ENCODE measurements at regions not wholly inside any gene's neighbourhood (a gene's known extent, or its start where the extent isn't known, plus 50 kb on each side); places are given as distances from the start of the nearest gene placed in this dataset.

- Mint-ChIP-seq H3K36me3 (ENCODE audit: low read depth) (no peaks in the 10 kb centered on the region), H3K4me1 (peaks cover 39% of the 10 kb centered on the region), H3K9me3 (no peaks in the 10 kb centered on the region), H3K4me3 (no peak overlapping the region), H3K27me3 (ENCODE audit: insufficient read depth) (peaks cover 23% of the 10 kb centered on the region), H3K27ac (no peak overlapping the region)
- no peak for DNase-seq
- Histone ChIP-seq H3K36me3 (ENCODE audit: control insufficient read depth, insufficient read depth, low read length) (no peaks in the 10 kb centered on the region), H3K9me3 (ENCODE audit: control insufficient read depth, low read length) (no peaks in the 10 kb centered on the region), H3K4me1 (ENCODE audit: control insufficient read depth, insufficient read depth, low read length) (peaks cover 24% of the 10 kb centered on the region), H3K9ac (ENCODE audit: extremely low read depth, low read length, poor library complexity, severe bottlenecking) (no peak overlapping the region), H3K27me3 (ENCODE audit: control insufficient read depth, insufficient read depth, low read length, poor library complexity, severe bottlenecking) (no peaks in the 10 kb centered on the region), H3K27ac (ENCODE audit: low read depth, low read length) (no peak overlapping the region), H3K4me3 (ENCODE audit: low read length) (no peak overlapping the region)
- WGBS, 2 experiments (ENCODE audit: insufficient coverage in 1 of 2, insufficient read length in 1 of 2), result 91 to 100% methylated on average over 3 to 12 of the region's 12 CpGs
- TF ChIP-seq CTCF (conservative IDR thresholded peaks at IDR 0.05), result no peak
These were observed 192.1 kb upstream of the GPR12 start for GRCh38 chr13:26952551-26953143.

- DNase-seq, result no peak
- TF ChIP-seq CTCF (conservative IDR thresholded peaks at IDR 0.05), result no peak
- H3K36me3 Mint-ChIP-seq (ENCODE audit: low read depth), result no peaks in the 10 kb centered on the region
- Histone ChIP-seq H3K9ac (ENCODE audit: extremely low read depth, low read length, poor library complexity, severe bottlenecking) (no peak overlapping the region), H3K27ac (ENCODE audit: low read depth, low read length) (no peak overlapping the region), H3K36me3 (ENCODE audit: control insufficient read depth, insufficient read depth, low read length) (no peaks in the 10 kb centered on the region), H3K9me3 (ENCODE audit: control insufficient read depth, low read length) (no peaks in the 10 kb centered on the region), H3K27me3 (ENCODE audit: control insufficient read depth, insufficient read depth, low read length, poor library complexity, severe bottlenecking) (no peaks in the 10 kb centered on the region), H3K4me1 (ENCODE audit: control insufficient read depth, insufficient read depth, low read length) (peaks cover 18% of the 10 kb centered on the region), H3K4me3 (ENCODE audit: low read length) (no peak overlapping the region)
- no peaks in the 10 kb centered on the region for H3K9me3 Mint-ChIP-seq
- no peak overlapping the region for H3K4me3 Mint-ChIP-seq
- 91 to 95% methylated on average over 8 to 12 of the region's 12 CpGs for WGBS, 2 experiments (ENCODE audit: insufficient coverage in 1 of 2, insufficient read length in 1 of 2)
- H3K27ac Mint-ChIP-seq, result no peak overlapping the region
- H3K27me3 Mint-ChIP-seq (ENCODE audit: insufficient read depth), result peaks cover 18% of the 10 kb centered on the region
- peaks cover 32% of the 10 kb centered on the region for H3K4me1 Mint-ChIP-seq
These were observed 191.1 kb upstream of the GPR12 start for GRCh38 chr13:26951581-26952177.

GRCh38 chr13:26950968-26951367 is 190.4 kb upstream of the GPR12 start:
- Mint-ChIP-seq H3K27ac (no peak overlapping the region), H3K9me3 (no peaks in the 10 kb centered on the region), H3K27me3 (ENCODE audit: insufficient read depth) (peaks cover 18% of the 10 kb centered on the region), H3K4me1 (peaks cover 25% of the 10 kb centered on the region), H3K4me3 (no peak overlapping the region), H3K36me3 (ENCODE audit: low read depth) (no peaks in the 10 kb centered on the region)
- H3K27ac ChIP-seq (ENCODE audit: low read depth, low read length), result no peak overlapping the region
- no peak for TF ChIP-seq CTCF (conservative IDR thresholded peaks at IDR 0.05)
- no peak for DNase-seq
- no peak overlapping the region for H3K9ac ChIP-seq (ENCODE audit: extremely low read depth, low read length, poor library complexity, severe bottlenecking)
- H3K27me3 ChIP-seq (ENCODE audit: control insufficient read depth, insufficient read depth, low read length, poor library complexity, severe bottlenecking), result no peaks in the 10 kb centered on the region
- no peak overlapping the region for H3K4me3 ChIP-seq (ENCODE audit: low read length)
- no peaks in the 10 kb centered on the region for H3K36me3 ChIP-seq (ENCODE audit: control insufficient read depth, insufficient read depth, low read length)
- peaks cover 14% of the 10 kb centered on the region for H3K4me1 ChIP-seq (ENCODE audit: control insufficient read depth, insufficient read depth, low read length)
- WGBS, 2 experiments (ENCODE audit: insufficient coverage in 1 of 2, insufficient read length in 1 of 2), result 94 to 95% methylated on average over 14 to 17 of the region's 17 CpGs
- no peaks in the 10 kb centered on the region for H3K9me3 ChIP-seq (ENCODE audit: control insufficient read depth, low read length)
